Activated CD8-positive, alpha-beta T cell treated with anti-CD3 and anti-CD28 coated beads for 36 hours (primary cell): ENCODE measurements at regions not wholly inside any gene's neighbourhood (a gene's known extent, or its start where the extent isn't known, plus 50 kb on each side); places are given as distances from the start of the nearest gene placed in this dataset.

Source experiments
- ATAC-seq: fragments of 200-7000 bp; cut with Tn5 transposase; one replicate; pipeline ENCODE4 v1.10.0; 2021; ENCODE audit warnings: mild to moderate bottlenecking, moderate library complexity
- CTCF ChIA-PET: fragments of 350-600 bp; sonication (Branson Sonifier 250); formaldehyde crosslinking; loops from one replicate; lab custom pipeline; 2021; ENCODE audit warnings: antibody characterized with exemption; lab: Charles Lee
- POLR2A ChIA-PET: fragments of 350-600 bp; sonication (Branson Sonifier 250); formaldehyde crosslinking; loops from one replicate; lab custom pipeline; 2021; ENCODE audit warnings: antibody characterized with exemption; lab: Charles Lee
- DNase-seq: peaks from one replicate; pipeline ENCODE4 v3.0.0-alpha.2; 2020
- H3K27ac Mint-ChIP-seq: one replicate; pipeline ENCODE4 v1.8.0; 2021; ENCODE audit warnings: mild to moderate bottlenecking, mixed read lengths
- H3K27me3 Mint-ChIP-seq: one replicate; pipeline ENCODE4 v1.8.0; 2021; ENCODE audit warnings: mixed read lengths
- H3K36me3 Mint-ChIP-seq: one replicate; pipeline ENCODE4 v1.8.0; 2021; ENCODE audit warnings: low read depth, mixed read lengths
- H3K4me1 Mint-ChIP-seq: one replicate; pipeline ENCODE4 v1.8.0; 2021; ENCODE audit warnings: low read depth, mixed read lengths
- H3K4me3 Mint-ChIP-seq: one replicate; pipeline ENCODE4 v1.8.0; 2021; ENCODE audit warnings: mild to moderate bottlenecking, moderate library complexity, mixed read lengths
- H3K9me3 Mint-ChIP-seq: one replicate; pipeline ENCODE4 v1.8.0; 2021; ENCODE audit warnings: mixed read lengths
- CTCF ChIP-seq: fragments of 200-600 bp; IDR thresholded peaks from one replicate; pipeline ENCODE4 v1.8.0; 2022; ENCODE audit warnings: antibody characterized with exemption, mild to moderate bottlenecking
- intact Hi-C: fragments of 100-400 bp; cut with micrococcal nuclease; formaldehyde crosslinking; loops from one replicate; pipeline ENCODE4 v1.10.0; 2022

GRCh38 chr1:90593312-90593711, 123.8 kb downstream of the BARHL2 start:
- H3K9me3 Mint-ChIP-seq, result peaks cover 12% of the 10 kb centered on the region
- no peak for TF ChIP-seq CTCF
- peaks cover 19% of the 10 kb centered on the region for H3K27me3 Mint-ChIP-seq
- ChIA-PET CTCF (no interaction called here), POLR2A (no interaction called here)
- DNase-seq, result no peak
- intact Hi-C loops, result no loop called here
- no peak overlapping the region for H3K27ac Mint-ChIP-seq
- H3K36me3 Mint-ChIP-seq, result no peaks in the 10 kb centered on the region
- no peak overlapping the region for H3K4me3 Mint-ChIP-seq
- H3K4me1 Mint-ChIP-seq, result no peaks in the 10 kb centered on the region
- no peak for ATAC-seq

GRCh38 chr1:90591970-90592356, 125.1 kb downstream of the BARHL2 start:
- Mint-ChIP-seq H3K9me3 (peaks cover 8% of the 10 kb centered on the region), H3K27me3 (peaks cover 25% of the 10 kb centered on the region)
- no peak for TF ChIP-seq CTCF

GRCh38 chr1:90591355-90591969, 125.6 kb downstream of the BARHL2 start:
- Mint-ChIP-seq H3K9me3 (peaks cover 8% of the 10 kb centered on the region), H3K27ac (no peak overlapping the region), H3K4me3 (no peak overlapping the region), H3K27me3 (peaks cover 25% of the 10 kb centered on the region), H3K4me1 (no peaks in the 10 kb centered on the region), H3K36me3 (no peaks in the 10 kb centered on the region)
- TF ChIP-seq CTCF, result no peak
- ChIA-PET CTCF (interaction anchor here (0.9 kb wide), 1 partner anchor 12 kb away, joined by 3 read pairs; no protein-coding TSS in a partner anchor), POLR2A (no interaction called here)
- intact Hi-C loops, result no loop called here
- no peak for ATAC-seq
- no peak for DNase-seq

More at GRCh38 chr1:90591970-90592356, 125.1 kb downstream of the BARHL2 start:
- DNase-seq, result no peak
- ChIA-PET POLR2A (no interaction called here), CTCF (interaction anchor here (0.9 kb wide), 1 partner anchor 13 kb away, joined by 3 read pairs; no protein-coding TSS in a partner anchor)
- no peak for ATAC-seq
- Mint-ChIP-seq H3K27ac (no peak overlapping the region), H3K36me3 (no peaks in the 10 kb centered on the region), H3K4me3 (no peak overlapping the region), H3K4me1 (no peaks in the 10 kb centered on the region)
- intact Hi-C loops, result no loop called here

- CTCF ChIA-PET, result interaction anchor here (0.9 to 4.5 kb wide), 8 partner anchors 10 to 585 kb away, joined by 3 to 32 read pairs (median 6); no protein-coding TSS in a partner anchor
- no peak overlapping the region for H3K27ac Mint-ChIP-seq
- DNase-seq, result no peak
- H3K9me3 Mint-ChIP-seq, result no peaks in the 10 kb centered on the region
- H3K4me3 Mint-ChIP-seq, result no peak overlapping the region
- TF ChIP-seq CTCF, result no peak
- POLR2A ChIA-PET, result no interaction called here
- ATAC-seq, result no peak
- peaks cover 1% of the 10 kb centered on the region for H3K27me3 Mint-ChIP-seq
- no peaks in the 10 kb centered on the region for H3K4me1 Mint-ChIP-seq
- intact Hi-C loops, result loop anchor here (5.0 kb wide), 1 partner anchor 587 kb away; no protein-coding TSS in a partner anchor
- H3K36me3 Mint-ChIP-seq, result no peaks in the 10 kb centered on the region
Measured at GRCh38 chr1:90580176-90580575, 136.9 kb downstream of the BARHL2 start.

GRCh38 chr1:90579212-90579802, 137.8 kb downstream of the BARHL2 start:
- CTCF ChIA-PET, result interaction anchor here (0.6 to 4.5 kb wide), 15 partner anchors 9 to 699 kb away, joined by 3 to 32 read pairs (median 4); no protein-coding TSS in a partner anchor
- Mint-ChIP-seq H3K4me1 (no peaks in the 10 kb centered on the region), H3K27ac (no peak overlapping the region), H3K27me3 (peaks cover 1% of the 10 kb centered on the region), H3K36me3 (no peaks in the 10 kb centered on the region), H3K4me3 (no peak overlapping the region), H3K9me3 (no peaks in the 10 kb centered on the region)
- DNase-seq, result no peak
- peak; percentile 75 for TF ChIP-seq CTCF
- ATAC-seq, result no peak
- POLR2A ChIA-PET, result no interaction called here
- intact Hi-C loops, result no loop called here
